Panc1 (cell line): ENCODE measurements at regions not wholly inside any gene's neighbourhood (a gene's known extent, or its start where the extent isn't known, plus 50 kb on each side); places are given as distances from the start of the nearest gene placed in this dataset.
"Not testable (repeated sequence)": the region's sequence is repeated elsewhere in the genome, so short reads cannot be mapped to it uniquely, and the experiment has no call there.

Experiments used
- ATAC-seq: fragments of 200-7000 bp; cut with Tn5 transposase; 2 replicates; pipeline ENCODE4 v1.9.1; 2020; ENCODE audit warnings: mild to moderate bottlenecking, moderate library complexity
- BruUV-seq: library from RNA; stranded (reverse); fragments of 400-500 nt; replicated peaks from 2 replicates; lab custom pipeline; 2021; lab: Mats Ljungman, UMichigan
- CTCF ChIA-PET: fragments of 300-600 bp; sonication (Branson Sonifier 250); formaldehyde crosslinking; loops from one replicate; lab custom pipeline; 2022; ENCODE audit warnings: antibody characterized with exemption; lab: Charles Lee
- POLR2A ChIA-PET: fragments of 300-600 bp; sonication (Branson Sonifier 250); formaldehyde crosslinking; loops from one replicate; lab custom pipeline; 2022; ENCODE audit warnings: antibody characterized with exemption; lab: Charles Lee
- DNase-seq: peaks from one replicate; pipeline ENCODE4 v3.0.0-alpha.2; 2010; ENCODE audit warnings: low read depth, low spot score
- H3K27ac ChIP-seq: 2 replicates; pipeline ENCODE4 v1.5.1; 2011; ENCODE audit warnings: mild to moderate bottlenecking, low read length, inconsistent platforms
- H3K27me3 ChIP-seq: fragments of 200-500 bp; sonication (Bioruptor generic); 2 replicates; pipeline ENCODE4 v1.6.0; 2014; ENCODE audit warnings: low read length, inconsistent platforms; ENCODE audit not compliant: control insufficient read depth, insufficient read depth
- H3K36me3 ChIP-seq: fragments of 200-500 bp; sonication (Bioruptor generic); 2 replicates; pipeline ENCODE4 v1.5.1; 2014; ENCODE audit warnings: inconsistent platforms, mild to moderate bottlenecking, low read length, moderate library complexity; ENCODE audit not compliant: control insufficient read depth, insufficient read depth
- H3K4me1 ChIP-seq: 2 replicates; pipeline ENCODE4 v1.5.1; 2011; ENCODE audit warnings: inconsistent platforms, mild to moderate bottlenecking, low read length, moderate library complexity; ENCODE audit not compliant: control insufficient read depth, insufficient read depth
- H3K4me3 ChIP-seq, 2 experiments: 2 replicates each; pipeline ENCODE4 v1.5.1; 2011 to 2012; ENCODE audit warnings: low read depth in 2 of 2, low read length in 2 of 2, mild to moderate bottlenecking in 2 of 2, inconsistent platforms in 1 of 2, moderate library complexity in 1 of 2
- H3K9me3 ChIP-seq: fragments of 200-500 bp; sonication (Bioruptor generic); 2 replicates; pipeline ENCODE4 v1.5.1; 2014; ENCODE audit warnings: low read depth, mild to moderate bottlenecking, inconsistent platforms, low read length, moderate library complexity; ENCODE audit not compliant: control insufficient read depth, insufficient read depth
- CTCF ChIP-seq: fragments of 450-650 bp; IDR thresholded peaks from 2 replicates; pipeline ENCODE4 v1.5.1; 2017; ENCODE audit warnings: mild to moderate bottlenecking
- POLR2AphosphoS5 ChIP-seq: IDR thresholded peaks from 2 replicates; pipeline ENCODE4 v1.6.1; 2012; ENCODE audit warnings: mild to moderate bottlenecking, low read depth, low read length, moderate library complexity
- REST ChIP-seq, 2 experiments: IDR thresholded peaks; 2 replicates each; pipeline ENCODE4 v1.6.1; 2011 to 2012; ENCODE audit warnings: low read depth in 2 of 2, control low read depth in 1 of 2, low read length in 1 of 2, mild to moderate bottlenecking in 1 of 2, moderate library complexity in 1 of 2; ENCODE audit not compliant: insufficient read depth in 1 of 2
- SIN3A ChIP-seq: IDR thresholded peaks from 2 replicates; pipeline ENCODE4 v1.6.1; 2012; ENCODE audit warnings: low read depth, mild to moderate bottlenecking, low read length, moderate library complexity, borderline replicate concordance; ENCODE audit not compliant: insufficient read depth
- TCF7L2 ChIP-seq: IDR thresholded peaks from 2 replicates; pipeline ENCODE4 v1.6.1; 2011; ENCODE audit warnings: mild to moderate bottlenecking, low read depth, low read length, inconsistent platforms
- in situ Hi-C: cut with HindIII; loops from 2 replicates; pipeline ENCODE4 v1.10.0; 2016; ENCODE audit warnings: low sequenced_read_pairs, low pct_unique_long_range_greater_than_20kb
- intact Hi-C: fragments of 100-400 bp; cut with micrococcal nuclease; formaldehyde crosslinking; loops from one replicate; pipeline ENCODE4 v1.10.0; 2022; ENCODE audit not compliant: unreplicated experiment

GRCh38 chr3:145263458-145263857, 897.5 kb downstream of the PLOD2 start:
- H3K27ac ChIP-seq, CTCF ChIA-PET, BruUV-seq, ATAC-seq, POLR2A ChIA-PET, H3K9me3 ChIP-seq, H3K36me3 ChIP-seq, H3K4me3 ChIP-seq, DNase-seq, intact Hi-C loops, H3K27me3 ChIP-seq, H3K4me1 ChIP-seq, in situ Hi-C loops: not testable (repeated sequence)

- no TSS peak for BruUV-seq
- intact Hi-C loops (no loop called here), in situ Hi-C loops (no loop called here)
- ATAC-seq (no peak), DNase-seq (no peak)
- TF ChIP-seq TCF7L2, result no peak
- no peak for TF ChIP-seq REST (IDR thresholded peaks at IDR 0.05; ENCODE audit: insufficient read depth in 1 of 2, low read depth in 2 of 2, low read length in 1 of 2)
- no peak; the same call in 1 of the 2 replicates for TF ChIP-seq CTCF
- TF ChIP-seq SIN3A, result no peak
- no peak for TF ChIP-seq POLR2AphosphoS5
- no peaks in the 10 kb centered on the region for H3K4me1 ChIP-seq
- no peaks in the 10 kb centered on the region for H3K36me3 ChIP-seq
- H3K27me3 ChIP-seq, result no peaks in the 10 kb centered on the region
- H3K27ac ChIP-seq, result no peak overlapping the region
- no peak overlapping the region for H3K4me3 ChIP-seq
- POLR2A ChIA-PET, result no interaction called here
- CTCF ChIA-PET, result no interaction called here
- 0 out of 2 replicates have a peak, but pooled peaks cover 5% of the 10 kb centered on the region for H3K9me3 ChIP-seq
Observed at GRCh38 chr3:145266368-145266767, 894.6 kb downstream of the PLOD2 start.

- CTCF ChIA-PET, result no interaction called here
- no peak for TF ChIP-seq CTCF
- no peak for TF ChIP-seq REST (IDR thresholded peaks at IDR 0.05; ENCODE audit: insufficient read depth in 1 of 2, low read depth in 2 of 2, low read length in 1 of 2)
- TF ChIP-seq TCF7L2, result no peak
- TF ChIP-seq POLR2AphosphoS5, result no peak
- no peak for TF ChIP-seq SIN3A
- no peak for DNase-seq
Observed at GRCh38 chr3:145269106-145269505, 891.9 kb downstream of the PLOD2 start.

More at GRCh38 chr3:145269106-145269505, 891.9 kb downstream of the PLOD2 start:
- no peak overlapping the region for H3K4me3 ChIP-seq
- ATAC-seq, result no peak
- no peak overlapping the region for H3K27ac ChIP-seq
- no peaks in the 10 kb centered on the region for H3K27me3 ChIP-seq
- H3K36me3 ChIP-seq, result no peaks in the 10 kb centered on the region
- 0 out of 2 replicates have a peak, but pooled peaks cover 3% of the 10 kb centered on the region for H3K9me3 ChIP-seq
- in situ Hi-C loops, result no loop called here
- POLR2A ChIA-PET, result no interaction called here
- no peaks in the 10 kb centered on the region for H3K4me1 ChIP-seq
- no TSS peak for BruUV-seq
- intact Hi-C loops, result no loop called here
